GM12864 (cell line): ENCODE measurements at regions not wholly inside any gene's neighbourhood (a gene's known extent, or its start where the extent isn't known, plus 50 kb on each side); places are given as distances from the start of the nearest gene placed in this dataset.

Experiments used
- DNase-seq: peaks from one replicate; pipeline ENCODE4 v3.0.0-alpha.2; 2011; ENCODE audit warnings: low read depth
- H3K4me3 ChIP-seq: 2 replicates; pipeline ENCODE4 v1.5.1; 2011; ENCODE audit warnings: mild to moderate bottlenecking, low read depth, low read length, control low read depth
- TF ChIP-seq, protein P1 (sequence below): IDR thresholded peaks from 2 replicates; pipeline ENCODE4 v1.5.1; 2011; ENCODE audit warnings: low read depth, mild to moderate bottlenecking, moderate library complexity, low read length, control low read depth, inconsistent platforms; ENCODE audit errors: missing control alignments

DNA sequence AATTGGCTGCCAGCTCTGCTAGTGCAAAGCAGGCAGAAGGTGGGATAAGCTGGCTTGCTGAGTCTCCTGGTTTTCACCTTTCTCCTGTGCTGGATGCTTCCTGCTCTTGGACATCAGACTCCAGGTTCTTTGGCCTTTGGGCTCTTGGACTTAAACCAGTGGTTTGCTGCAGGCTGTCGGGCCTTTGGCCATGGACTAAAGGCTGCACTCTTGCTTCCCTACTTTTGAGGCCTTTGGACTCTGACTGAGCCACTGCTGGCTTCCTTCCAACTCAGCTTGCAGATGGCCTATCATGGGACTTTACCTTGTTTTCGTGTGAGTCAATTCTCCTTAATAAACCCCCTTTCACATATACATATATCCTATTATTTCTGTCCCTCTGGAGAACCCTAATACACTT, 1293.9 kb upstream of the CDH6 start:
- TF ChIP-seq, protein P1, sequence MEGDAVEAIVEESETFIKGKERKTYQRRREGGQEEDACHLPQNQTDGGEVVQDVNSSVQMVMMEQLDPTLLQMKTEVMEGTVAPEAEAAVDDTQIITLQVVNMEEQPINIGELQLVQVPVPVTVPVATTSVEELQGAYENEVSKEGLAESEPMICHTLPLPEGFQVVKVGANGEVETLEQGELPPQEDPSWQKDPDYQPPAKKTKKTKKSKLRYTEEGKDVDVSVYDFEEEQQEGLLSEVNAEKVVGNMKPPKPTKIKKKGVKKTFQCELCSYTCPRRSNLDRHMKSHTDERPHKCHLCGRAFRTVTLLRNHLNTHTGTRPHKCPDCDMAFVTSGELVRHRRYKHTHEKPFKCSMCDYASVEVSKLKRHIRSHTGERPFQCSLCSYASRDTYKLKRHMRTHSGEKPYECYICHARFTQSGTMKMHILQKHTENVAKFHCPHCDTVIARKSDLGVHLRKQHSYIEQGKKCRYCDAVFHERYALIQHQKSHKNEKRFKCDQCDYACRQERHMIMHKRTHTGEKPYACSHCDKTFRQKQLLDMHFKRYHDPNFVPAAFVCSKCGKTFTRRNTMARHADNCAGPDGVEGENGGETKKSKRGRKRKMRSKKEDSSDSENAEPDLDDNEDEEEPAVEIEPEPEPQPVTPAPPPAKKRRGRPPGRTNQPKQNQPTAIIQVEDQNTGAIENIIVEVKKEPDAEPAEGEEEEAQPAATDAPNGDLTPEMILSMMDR = no peak

DNA sequence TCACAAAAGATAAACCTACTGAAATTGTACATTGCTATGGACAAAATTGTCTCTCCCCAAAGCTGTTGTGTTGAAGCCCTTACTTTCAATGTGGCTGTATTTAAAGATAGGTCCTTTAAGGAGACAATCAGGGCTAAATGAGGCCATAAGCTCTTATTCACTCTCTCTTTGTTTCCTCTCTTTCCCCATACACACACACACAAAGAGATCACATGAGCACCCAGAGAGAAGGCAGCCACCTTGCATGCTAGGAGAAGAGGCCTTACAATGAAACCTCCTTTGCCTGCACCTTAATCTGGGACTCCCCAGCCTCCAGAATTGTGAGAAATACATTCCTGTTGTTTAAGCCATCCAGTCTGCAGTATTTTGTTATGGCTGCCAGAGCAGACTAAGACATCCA, 1295.6 kb upstream of the CDH6 start:
- H3K4me3 ChIP-seq = no peak overlapping the region
- TF ChIP-seq, protein P1 = no peak
- no peak for DNase-seq

More for the DNA sequence above, 1293.9 kb upstream of the CDH6 start:
- no peak for DNase-seq
- no peak overlapping the region for H3K4me3 ChIP-seq

DNA sequence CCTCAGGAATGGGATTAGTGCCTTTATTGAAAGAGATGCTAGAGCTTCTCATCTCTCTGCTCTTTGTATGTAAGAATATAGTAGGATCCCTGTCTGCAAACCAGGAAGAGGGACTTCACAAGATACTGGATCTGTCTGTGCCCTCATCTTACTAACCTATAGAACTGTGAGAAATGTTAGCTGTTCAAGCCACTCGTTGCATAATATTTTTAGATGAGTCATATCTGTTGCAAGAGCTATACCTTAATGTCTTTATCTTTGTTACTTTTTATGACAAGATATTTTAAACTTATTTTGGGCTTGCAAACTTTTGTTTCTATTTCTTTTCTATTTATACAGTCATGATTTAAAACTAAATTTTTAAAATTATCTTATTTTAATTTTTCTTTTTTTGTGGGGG, 1296.8 kb upstream of the CDH6 start:
- no peak overlapping the region for H3K4me3 ChIP-seq
- DNase-seq = no peak
- TF ChIP-seq, protein P1 = no peak

DNA sequence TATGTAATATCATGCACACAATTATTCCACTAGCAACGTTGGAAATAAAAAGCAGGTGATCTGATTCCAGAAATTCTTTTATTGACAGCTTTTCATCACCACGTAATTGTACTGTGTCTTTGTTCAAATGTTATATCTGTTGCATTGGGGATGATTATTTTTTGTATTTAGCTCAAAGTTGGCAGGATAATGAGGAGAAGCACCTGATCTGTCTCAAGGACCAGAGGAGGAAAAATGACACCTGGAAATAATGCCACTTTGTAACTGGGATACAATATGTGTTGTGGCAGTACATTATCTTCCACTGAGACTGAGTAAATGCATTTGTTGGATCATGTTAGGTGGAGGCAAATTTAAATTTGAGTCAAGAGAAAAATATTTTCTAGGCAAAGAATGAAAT, 1298.8 kb upstream of the CDH6 start:
- no peak for DNase-seq
- TF ChIP-seq, protein P1 = no peak
- H3K4me3 ChIP-seq = no peak overlapping the region

DNA sequence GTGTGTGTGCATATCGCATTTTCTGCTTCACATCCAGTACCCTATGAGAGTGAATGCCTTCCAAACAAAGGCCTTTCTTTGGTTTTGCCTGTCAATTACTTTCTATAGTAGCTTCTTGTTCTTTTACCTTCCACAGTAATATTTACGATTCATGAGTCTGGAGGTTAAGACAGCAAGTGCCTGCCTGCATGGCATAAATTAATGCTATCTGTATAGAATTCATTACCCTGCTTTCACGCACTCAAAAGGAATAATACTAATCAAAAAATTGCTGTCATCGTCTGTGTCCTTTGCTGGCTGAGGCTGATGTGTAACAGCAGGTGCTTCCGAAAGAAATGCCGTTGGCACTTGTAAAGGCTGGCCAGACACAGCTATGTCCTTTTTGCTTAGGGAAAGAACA, 1304.4 kb upstream of the CDH6 start:
- TF ChIP-seq, protein P1 = no peak
- no peak for DNase-seq
- no peak overlapping the region for H3K4me3 ChIP-seq

DNA sequence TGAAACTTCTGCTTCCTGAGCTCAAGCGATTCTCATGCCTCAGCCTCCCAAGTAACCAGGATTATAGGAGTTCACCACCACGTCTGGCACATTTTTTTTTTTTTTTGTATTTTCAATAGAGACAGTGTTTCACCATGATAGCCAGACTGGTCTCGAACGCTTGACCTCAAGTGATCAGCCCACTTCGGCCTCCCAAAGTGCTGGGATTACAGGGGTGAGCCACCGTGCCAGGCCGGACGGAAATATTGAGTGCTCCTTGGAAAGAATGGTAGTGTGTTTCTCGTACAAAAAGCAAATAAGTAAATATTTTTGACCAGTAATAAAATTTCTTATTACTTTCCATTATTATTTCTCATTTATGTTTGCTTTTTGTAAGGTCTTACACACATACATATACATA, 1307.9 kb upstream of the CDH6 start:
- TF ChIP-seq, protein P1 = no peak
- no peak overlapping the region for H3K4me3 ChIP-seq
- DNase-seq = no peak

DNA sequence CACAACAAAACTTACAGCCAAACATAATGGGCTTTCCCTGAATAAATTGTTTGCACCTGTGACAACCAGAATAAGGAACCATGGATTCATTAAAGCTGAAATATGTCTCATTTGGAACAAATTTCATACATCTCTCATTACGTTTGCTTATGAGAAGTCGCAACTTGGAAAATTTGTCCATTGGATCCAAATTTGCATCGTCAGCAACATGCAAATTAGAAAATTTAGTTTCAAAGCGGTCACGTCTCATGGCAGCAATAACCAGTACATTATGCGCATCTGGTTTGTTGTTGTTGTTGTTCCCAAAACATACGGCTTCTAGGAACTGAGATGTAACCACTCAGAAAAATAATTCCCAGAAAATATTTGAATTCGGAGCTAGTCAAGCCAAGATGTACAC, 1311.5 kb upstream of the CDH6 start:
- TF ChIP-seq, protein P1 = no peak
- no peak for DNase-seq
- no peak overlapping the region for H3K4me3 ChIP-seq
